ENCODE measurements at regions not wholly inside any gene's neighbourhood (a gene's known extent, or its start where the extent isn't known, plus 50 kb on each side); places are given as distances from the start of the nearest gene placed in this dataset.

DNA sequence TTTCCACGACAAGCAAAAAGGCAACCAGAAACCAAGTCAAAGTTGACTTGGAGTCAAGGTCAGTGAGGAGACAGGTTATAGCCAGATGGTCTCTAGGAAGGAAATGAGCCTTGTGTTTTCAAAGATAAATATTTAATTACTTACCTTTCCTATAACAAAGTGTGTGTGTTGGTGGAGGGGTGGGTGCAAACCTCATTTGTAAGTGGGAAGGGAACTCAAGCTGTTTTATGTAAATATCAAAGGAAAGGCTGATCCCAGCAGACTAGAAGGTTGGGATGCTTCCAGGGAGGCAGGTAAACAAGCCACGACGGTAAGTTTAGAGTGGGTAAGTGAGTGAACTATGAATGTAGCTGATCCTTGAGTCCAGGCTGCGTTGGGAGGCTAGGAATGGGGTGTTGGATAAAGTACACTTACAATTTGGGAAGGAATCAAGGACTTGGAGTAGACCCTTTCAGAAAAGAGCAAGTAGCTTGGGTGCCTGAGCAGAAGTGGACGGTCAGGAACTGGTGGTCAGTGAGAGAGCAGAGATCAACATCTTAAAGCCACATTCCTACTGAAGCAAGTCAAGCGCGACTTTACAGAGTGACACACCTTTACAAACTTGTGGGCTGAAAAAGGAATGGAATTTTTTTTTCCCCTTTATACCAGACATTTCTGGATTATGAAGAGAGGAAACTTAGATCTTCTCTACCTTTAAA lies 82.0 kb upstream of the TBL1XR1 start:
- no peak for DNase-seq (ENCODE audit: low spot score)
- Histone ChIP-seq H3K27ac (ENCODE audit: low read depth, low read length, poor library complexity, severe bottlenecking) (no peak overlapping the region), H3K9me3 (ENCODE audit: low read depth, low read length, poor library complexity, severe bottlenecking) (no peaks in the 10 kb centered on the region), H3K4me3 (ENCODE audit: low read depth, low read length, poor library complexity, severe bottlenecking) (no peak overlapping the region), H3K4me1 (ENCODE audit: insufficient read depth, low read length, poor library complexity, severe bottlenecking) (peaks cover 22% of the 10 kb centered on the region), H3K36me3 (ENCODE audit: insufficient read depth, low read length, poor library complexity, severe bottlenecking) (no peaks in the 10 kb centered on the region), H3K27me3 (replicated peaks; ENCODE audit: insufficient read depth, low read depth, low read length, poor library complexity) (no peaks in the 10 kb centered on the region)
- intact Hi-C loops (cut with micrococcal nuclease; ENCODE audit: unreplicated experiment): no loop called here
- no TSS peak for BruUV-seq (replicated peaks)
- POLR2A ChIA-PET (ENCODE audit: low non-redundant PET): no interaction called here
- CTCF ChIA-PET: no interaction called here
- TF ChIP-seq EZH2 (IDR thresholded peaks at IDR 0.05; ENCODE audit: borderline replicate concordance, low read depth, low read length, poor library complexity, severe bottlenecking): no peak
- TF ChIP-seq, protein P1, sequence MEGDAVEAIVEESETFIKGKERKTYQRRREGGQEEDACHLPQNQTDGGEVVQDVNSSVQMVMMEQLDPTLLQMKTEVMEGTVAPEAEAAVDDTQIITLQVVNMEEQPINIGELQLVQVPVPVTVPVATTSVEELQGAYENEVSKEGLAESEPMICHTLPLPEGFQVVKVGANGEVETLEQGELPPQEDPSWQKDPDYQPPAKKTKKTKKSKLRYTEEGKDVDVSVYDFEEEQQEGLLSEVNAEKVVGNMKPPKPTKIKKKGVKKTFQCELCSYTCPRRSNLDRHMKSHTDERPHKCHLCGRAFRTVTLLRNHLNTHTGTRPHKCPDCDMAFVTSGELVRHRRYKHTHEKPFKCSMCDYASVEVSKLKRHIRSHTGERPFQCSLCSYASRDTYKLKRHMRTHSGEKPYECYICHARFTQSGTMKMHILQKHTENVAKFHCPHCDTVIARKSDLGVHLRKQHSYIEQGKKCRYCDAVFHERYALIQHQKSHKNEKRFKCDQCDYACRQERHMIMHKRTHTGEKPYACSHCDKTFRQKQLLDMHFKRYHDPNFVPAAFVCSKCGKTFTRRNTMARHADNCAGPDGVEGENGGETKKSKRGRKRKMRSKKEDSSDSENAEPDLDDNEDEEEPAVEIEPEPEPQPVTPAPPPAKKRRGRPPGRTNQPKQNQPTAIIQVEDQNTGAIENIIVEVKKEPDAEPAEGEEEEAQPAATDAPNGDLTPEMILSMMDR (conservative IDR thresholded peaks at IDR 0.05; ENCODE audit: low read depth, low read length): no peak

- no peaks in the 10 kb centered on the region for H3K27me3 ChIP-seq (replicated peaks; ENCODE audit: insufficient read depth, low read depth, low read length, poor library complexity)
- H3K4me3 ChIP-seq (ENCODE audit: low read depth, low read length, poor library complexity, severe bottlenecking): no peak overlapping the region
- no TSS peak for BruUV-seq (replicated peaks)
- peak; percentile 32 for DNase-seq (ENCODE audit: low spot score)
- no peaks in the 10 kb centered on the region for H3K9me3 ChIP-seq (ENCODE audit: low read depth, low read length, poor library complexity, severe bottlenecking)
- H3K27ac ChIP-seq (ENCODE audit: low read depth, low read length, poor library complexity, severe bottlenecking): no peak overlapping the region
- no peaks in the 10 kb centered on the region for H3K36me3 ChIP-seq (ENCODE audit: insufficient read depth, low read length, poor library complexity, severe bottlenecking)
- POLR2A ChIA-PET (ENCODE audit: low non-redundant PET): no interaction called here
- CTCF ChIA-PET: no interaction called here
- TF ChIP-seq, protein P1 (conservative IDR thresholded peaks at IDR 0.05; ENCODE audit: low read depth, low read length): no peak
- TF ChIP-seq EZH2 (IDR thresholded peaks at IDR 0.05; ENCODE audit: borderline replicate concordance, low read depth, low read length, poor library complexity, severe bottlenecking): no peak
- intact Hi-C loops (cut with micrococcal nuclease; ENCODE audit: unreplicated experiment): loop anchor here (5.0 kb wide), 1 partner anchor 71 kb away; no protein-coding TSS in a partner anchor
- peaks cover 31% of the 10 kb centered on the region for H3K4me1 ChIP-seq (ENCODE audit: insufficient read depth, low read length, poor library complexity, severe bottlenecking)
These were observed 84.2 kb upstream of the TBL1XR1 start for GRCh38 chr3:177281292-177282118.

GRCh38 chr3:177282119-177282655 lies 84.9 kb upstream of the TBL1XR1 start:
- H3K4me1 ChIP-seq (ENCODE audit: insufficient read depth, low read length, poor library complexity, severe bottlenecking): peaks cover 36% of the 10 kb centered on the region
- H3K9me3 ChIP-seq (ENCODE audit: low read depth, low read length, poor library complexity, severe bottlenecking): no peaks in the 10 kb centered on the region
- H3K27me3 ChIP-seq (replicated peaks; ENCODE audit: insufficient read depth, low read depth, low read length, poor library complexity): no peaks in the 10 kb centered on the region
- no peak overlapping the region for H3K4me3 ChIP-seq (ENCODE audit: low read depth, low read length, poor library complexity, severe bottlenecking)
- intact Hi-C loops (cut with micrococcal nuclease; ENCODE audit: unreplicated experiment): loop anchor here (5.0 kb wide), 1 partner anchor 70 kb away; no protein-coding TSS in a partner anchor
- BruUV-seq (replicated peaks): no TSS peak
- ChIA-PET CTCF (no interaction called here), POLR2A (ENCODE audit: low non-redundant PET) (no interaction called here)
- H3K36me3 ChIP-seq (ENCODE audit: insufficient read depth, low read length, poor library complexity, severe bottlenecking): no peaks in the 10 kb centered on the region
- DNase-seq (ENCODE audit: low spot score): no peak
- H3K27ac ChIP-seq (ENCODE audit: low read depth, low read length, poor library complexity, severe bottlenecking): no peak overlapping the region
- TF ChIP-seq EZH2 (IDR thresholded peaks at IDR 0.05; ENCODE audit: borderline replicate concordance, low read depth, low read length, poor library complexity, severe bottlenecking): no peak
- TF ChIP-seq, protein P1 (conservative IDR thresholded peaks at IDR 0.05; ENCODE audit: low read depth, low read length): no peak

All from A673 (cell line).